Nephron progenitor cell (in vitro differentiated cells): ENCODE measurements at regions not wholly inside any gene's neighbourhood (a gene's known extent, or its start where the extent isn't known, plus 50 kb on each side); places are given as distances from the start of the nearest gene placed in this dataset.
"Not testable (repeated sequence)": the region's sequence is repeated elsewhere in the genome, so short reads cannot be mapped to it uniquely, and the experiment has no call there.

Source experiments
- DNase-seq: peaks from one replicate; pipeline ENCODE4 v3.0.0; 2021
- H3K27ac Mint-ChIP-seq: 2 replicates; pipeline ENCODE4 v1.8.0; 2021; ENCODE audit warnings: mild to moderate bottlenecking, moderate library complexity, mixed read lengths
- H3K27me3 Mint-ChIP-seq: 2 replicates; pipeline ENCODE4 v1.8.0; 2021; ENCODE audit warnings: mild to moderate bottlenecking, low read depth, mixed read lengths; ENCODE audit not compliant: poor library complexity
- H3K36me3 Mint-ChIP-seq: 2 replicates; pipeline ENCODE4 v1.8.0; 2021; ENCODE audit warnings: low read depth, mixed read lengths
- H3K4me1 Mint-ChIP-seq: 2 replicates; pipeline ENCODE4 v1.8.0; 2021; ENCODE audit warnings: mixed read lengths
- H3K4me3 Mint-ChIP-seq: 2 replicates; pipeline ENCODE4 v1.8.0; 2021; ENCODE audit warnings: mild to moderate bottlenecking, moderate library complexity, mixed read lengths
- H3K9me3 Mint-ChIP-seq: 2 replicates; pipeline ENCODE4 v1.8.0; 2021; ENCODE audit warnings: mild to moderate bottlenecking, moderate library complexity, mixed read lengths
- CTCF ChIP-seq: fragments of 200-600 bp; sonication (generic); IDR thresholded peaks from 2 replicates; pipeline ENCODE4 v1.5.0; 2021; ENCODE audit warnings: antibody characterized with exemption

- no peak overlapping the region for H3K27ac Mint-ChIP-seq
Observed at GRCh38 chr20:48333707-48334106, 494.1 kb downstream of the PREX1 start.

GRCh38 chr20:48332555-48332954 lies 495.2 kb downstream of the PREX1 start:
- Mint-ChIP-seq H3K27me3 (peaks cover 5% of the 10 kb centered on the region), H3K9me3 (no peaks in the 10 kb centered on the region), H3K4me1 (peaks cover 55% of the 10 kb centered on the region), H3K36me3 (no peaks in the 10 kb centered on the region), H3K4me3 (no peak overlapping the region), H3K27ac (no peak overlapping the region)
- DNase-seq: no peak
- TF ChIP-seq CTCF: no peak

More at GRCh38 chr20:48333707-48334106, 494.1 kb downstream of the PREX1 start:
- no peaks in the 10 kb centered on the region for H3K9me3 Mint-ChIP-seq
- no peak for DNase-seq
- no peaks in the 10 kb centered on the region for H3K36me3 Mint-ChIP-seq
- no peak for TF ChIP-seq CTCF
- peaks cover 46% of the 10 kb centered on the region for H3K4me1 Mint-ChIP-seq
- no peak overlapping the region for H3K4me3 Mint-ChIP-seq
- no peaks in the 10 kb centered on the region for H3K27me3 Mint-ChIP-seq

GRCh38 chr20:48331518-48332286 lies 496.1 kb downstream of the PREX1 start:
- H3K27ac Mint-ChIP-seq: peak overlapping the region; percentile 53
- no peak for DNase-seq
- no peak for TF ChIP-seq CTCF
- peaks cover 5% of the 10 kb centered on the region for H3K27me3 Mint-ChIP-seq
- H3K9me3 Mint-ChIP-seq: no peaks in the 10 kb centered on the region
- H3K4me3 Mint-ChIP-seq: no peak overlapping the region
- peaks cover 62% of the 10 kb centered on the region for H3K4me1 Mint-ChIP-seq
- no peaks in the 10 kb centered on the region for H3K36me3 Mint-ChIP-seq

GRCh38 chr20:48329676-48330664 lies 497.8 kb downstream of the PREX1 start:
- Mint-ChIP-seq H3K4me3 (no peak overlapping the region), H3K27me3 (peaks cover 9% of the 10 kb centered on the region), H3K36me3 (no peaks in the 10 kb centered on the region), H3K27ac (peak overlapping the region; percentile 23), H3K4me1 (peaks cover 59% of the 10 kb centered on the region), H3K9me3 (no peaks in the 10 kb centered on the region)
- peak; percentile 53 for DNase-seq
- TF ChIP-seq CTCF: peak; percentile 42

- no peak overlapping the region for H3K27ac Mint-ChIP-seq
- no peak for DNase-seq
- peaks cover 60% of the 10 kb centered on the region for H3K4me1 Mint-ChIP-seq
- peaks cover 9% of the 10 kb centered on the region for H3K27me3 Mint-ChIP-seq
- no peak for TF ChIP-seq CTCF
- no peaks in the 10 kb centered on the region for H3K36me3 Mint-ChIP-seq
- no peaks in the 10 kb centered on the region for H3K9me3 Mint-ChIP-seq
- H3K4me3 Mint-ChIP-seq: no peak overlapping the region
Observed at GRCh38 chr20:48329031-48329615, 498.7 kb downstream of the PREX1 start.

GRCh38 chr20:48327848-48328247 lies 500.0 kb downstream of the PREX1 start:
- not testable (repeated sequence) for H3K27ac Mint-ChIP-seq, H3K9me3 Mint-ChIP-seq, H3K27me3 Mint-ChIP-seq, H3K4me3 Mint-ChIP-seq, DNase-seq, H3K36me3 Mint-ChIP-seq
- H3K4me1 Mint-ChIP-seq: peaks cover 60% of the 10 kb centered on the region
